ENCODE measurements at regions not wholly inside any gene's neighbourhood (a gene's known extent, or its start where the extent isn't known, plus 50 kb on each side); places are given as distances from the start of the nearest gene placed in this dataset.
"Not testable (repeated sequence)": the region's sequence is repeated elsewhere in the genome, so short reads cannot be mapped to it uniquely, and the experiment has no call there.

- DNase-seq (ENCODE audit: low spot score in 2 of 2, unreplicated experiment in 2 of 2) = no peak
- Mint-ChIP-seq H3K36me3 (no peaks in the 10 kb centered on the region), H3K4me3 (no peak overlapping the region), H3K27me3 (ENCODE audit: low read depth) (no peaks in the 10 kb centered on the region), H3K9me3 (peaks cover 9% of the 10 kb centered on the region), H3K4me1 (no peaks in the 10 kb centered on the region), H3K27ac (no peak overlapping the region)
- TF ChIP-seq CTCF (IDR thresholded peaks at IDR 0.05; ENCODE audit: unreplicated experiment) = no peak
Measured at GRCh38 chr5:101637599-101637998, 658.5 kb downstream of the SLCO4C1 start.

- H3K4me3 Mint-ChIP-seq; H3K4me1 Mint-ChIP-seq; H3K9me3 Mint-ChIP-seq; H3K27ac Mint-ChIP-seq; DNase-seq (ENCODE audit: low spot score in 2 of 2, unreplicated experiment in 2 of 2); H3K36me3 Mint-ChIP-seq; H3K27me3 Mint-ChIP-seq (ENCODE audit: low read depth): not testable (repeated sequence)
Measured at GRCh38 chr5:101627770-101628169, 668.3 kb downstream of the SLCO4C1 start.

GRCh38 chr5:101626572-101626971 is 669.5 kb downstream of the SLCO4C1 start:
- H3K36me3 Mint-ChIP-seq = no peaks in the 10 kb centered on the region
- H3K27ac Mint-ChIP-seq = no peak overlapping the region
- peaks cover 4% of the 10 kb centered on the region for H3K27me3 Mint-ChIP-seq (ENCODE audit: low read depth)
- no peak for DNase-seq (ENCODE audit: low spot score in 2 of 2, unreplicated experiment in 2 of 2)
- peaks cover under 1% of the 10 kb centered on the region for H3K9me3 Mint-ChIP-seq
- H3K4me3 Mint-ChIP-seq = no peak overlapping the region
- no peaks in the 10 kb centered on the region for H3K4me1 Mint-ChIP-seq
- TF ChIP-seq CTCF (IDR thresholded peaks at IDR 0.05; ENCODE audit: unreplicated experiment) = no peak

- DNase-seq (ENCODE audit: low spot score in 2 of 2, unreplicated experiment in 2 of 2) = no peak
- H3K4me3 Mint-ChIP-seq = no peak overlapping the region
- no peak for TF ChIP-seq CTCF (IDR thresholded peaks at IDR 0.05; ENCODE audit: unreplicated experiment)
- H3K36me3 Mint-ChIP-seq = no peaks in the 10 kb centered on the region
- no peaks in the 10 kb centered on the region for H3K27me3 Mint-ChIP-seq (ENCODE audit: low read depth)
- H3K27ac Mint-ChIP-seq = no peak overlapping the region
- no peaks in the 10 kb centered on the region for H3K4me1 Mint-ChIP-seq
- no peaks in the 10 kb centered on the region for H3K9me3 Mint-ChIP-seq
Measured at GRCh38 chr5:101611039-101611438, 685.0 kb downstream of the SLCO4C1 start.

- no peaks in the 10 kb centered on the region for H3K36me3 Mint-ChIP-seq
- H3K4me1 Mint-ChIP-seq = no peaks in the 10 kb centered on the region
- H3K27ac Mint-ChIP-seq = no peak overlapping the region
- no peaks in the 10 kb centered on the region for H3K27me3 Mint-ChIP-seq (ENCODE audit: low read depth)
- no peaks in the 10 kb centered on the region for H3K9me3 Mint-ChIP-seq
- no peak for DNase-seq (ENCODE audit: low spot score in 2 of 2, unreplicated experiment in 2 of 2)
- TF ChIP-seq CTCF (IDR thresholded peaks at IDR 0.05; ENCODE audit: unreplicated experiment) = no peak
- H3K4me3 Mint-ChIP-seq = no peak overlapping the region
Measured at GRCh38 chr5:101608322-101608721, 687.8 kb downstream of the SLCO4C1 start.

GRCh38 chr5:101605700-101606099 is 690.4 kb downstream of the SLCO4C1 start:
- H3K27ac Mint-ChIP-seq = no peak overlapping the region
- no peak for DNase-seq (ENCODE audit: low spot score in 2 of 2, unreplicated experiment in 2 of 2)
- H3K4me1 Mint-ChIP-seq = no peaks in the 10 kb centered on the region
- no peak overlapping the region for H3K4me3 Mint-ChIP-seq
- no peak for TF ChIP-seq CTCF (IDR thresholded peaks at IDR 0.05; ENCODE audit: unreplicated experiment)
- H3K27me3 Mint-ChIP-seq (ENCODE audit: low read depth) = no peaks in the 10 kb centered on the region
- H3K36me3 Mint-ChIP-seq = no peaks in the 10 kb centered on the region
- no peaks in the 10 kb centered on the region for H3K9me3 Mint-ChIP-seq

Measured in mesothelial cell of epicardium (in vitro differentiated cells).